ENCODE measurements at regions not wholly inside any gene's neighbourhood (a gene's known extent, or its start where the extent isn't known, plus 50 kb on each side); places are given as distances from the start of the nearest gene placed in this dataset.

GRCh38 chr10:123373591-123373990, 219.4 kb downstream of the BUB3 start:
- H3F3A ChIP-seq (ENCODE audit: low read depth), result no peaks in the 10 kb centered on the region
- H3K4me3 ChIP-seq (ENCODE audit: low read length, poor library complexity, severe bottlenecking), result no peak overlapping the region
- TF ChIP-seq CTCF (conservative IDR thresholded peaks at IDR 0.05; ENCODE audit: low read length) (no peak), EZH2phosphoT487 (IDR thresholded peaks at IDR 0.05; ENCODE audit: borderline replicate concordance) (no peak)
- H3K9ac ChIP-seq (ENCODE audit: low read depth, low read length, poor library complexity, severe bottlenecking), result no peak overlapping the region
- H3K9me2 ChIP-seq (replicated peaks; ENCODE audit: low read depth, low read length), result no peaks in the 10 kb centered on the region
- H3K4me2 ChIP-seq (ENCODE audit: low read depth, low read length, poor library complexity, severe bottlenecking), result no peak overlapping the region
- no peaks in the 10 kb centered on the region for H3K36me3 ChIP-seq (ENCODE audit: insufficient read depth, low read length)
- H3K79me2 ChIP-seq (ENCODE audit: insufficient read depth, low read length), result no peaks in the 10 kb centered on the region
- H4K20me1 ChIP-seq (ENCODE audit: insufficient read depth, low read length, poor library complexity, severe bottlenecking), result no peaks in the 10 kb centered on the region
- no peaks in the 10 kb centered on the region for H3K27me3 ChIP-seq (ENCODE audit: insufficient read depth, low read length, poor library complexity, severe bottlenecking)
- no peaks in the 10 kb centered on the region for H3K4me1 ChIP-seq (ENCODE audit: insufficient read depth, low read length, poor library complexity, severe bottlenecking)
- H2AFZ ChIP-seq (ENCODE audit: low read length), result no peak overlapping the region
- H3K9me3 ChIP-seq (ENCODE audit: insufficient read depth, low read depth, low read length), result peaks cover 3% of the 10 kb centered on the region

- Histone ChIP-seq H3F3A (ENCODE audit: low read depth) (no peaks in the 10 kb centered on the region), H3K9me3 (ENCODE audit: insufficient read depth, low read depth, low read length) (peaks cover 3% of the 10 kb centered on the region), H4K20me1 (ENCODE audit: insufficient read depth, low read length, poor library complexity, severe bottlenecking) (no peaks in the 10 kb centered on the region), H3K4me1 (ENCODE audit: insufficient read depth, low read length, poor library complexity, severe bottlenecking) (no peaks in the 10 kb centered on the region), H2AFZ (ENCODE audit: low read length) (no peak overlapping the region), H3K9me2 (replicated peaks; ENCODE audit: low read depth, low read length) (no peaks in the 10 kb centered on the region), H3K79me2 (ENCODE audit: insufficient read depth, low read length) (no peaks in the 10 kb centered on the region), H3K27me3 (ENCODE audit: insufficient read depth, low read length, poor library complexity, severe bottlenecking) (no peaks in the 10 kb centered on the region), H3K9ac (ENCODE audit: low read depth, low read length, poor library complexity, severe bottlenecking) (no peak overlapping the region), H3K36me3 (ENCODE audit: insufficient read depth, low read length) (no peaks in the 10 kb centered on the region), H3K4me3 (ENCODE audit: low read length, poor library complexity, severe bottlenecking) (no peak overlapping the region), H3K4me2 (ENCODE audit: low read depth, low read length, poor library complexity, severe bottlenecking) (no peak overlapping the region)
- no peak for TF ChIP-seq EZH2phosphoT487 (IDR thresholded peaks at IDR 0.05; ENCODE audit: borderline replicate concordance)
- TF ChIP-seq CTCF (conservative IDR thresholded peaks at IDR 0.05; ENCODE audit: low read length), result no peak
Observed at GRCh38 chr10:123375097-123375496, 220.9 kb downstream of the BUB3 start.

GRCh38 chr10:123375738-123376137, 221.5 kb downstream of the BUB3 start:
- no peaks in the 10 kb centered on the region for H3K4me1 ChIP-seq (ENCODE audit: insufficient read depth, low read length, poor library complexity, severe bottlenecking)
- peaks cover 3% of the 10 kb centered on the region for H3K9me3 ChIP-seq (ENCODE audit: insufficient read depth, low read depth, low read length)
- no peak for TF ChIP-seq EZH2phosphoT487 (IDR thresholded peaks at IDR 0.05; ENCODE audit: borderline replicate concordance)
- TF ChIP-seq CTCF (conservative IDR thresholded peaks at IDR 0.05; ENCODE audit: low read length), result no peak
- H3K36me3 ChIP-seq (ENCODE audit: insufficient read depth, low read length), result no peaks in the 10 kb centered on the region
- no peak overlapping the region for H2AFZ ChIP-seq (ENCODE audit: low read length)
- no peak overlapping the region for H3K4me2 ChIP-seq (ENCODE audit: low read depth, low read length, poor library complexity, severe bottlenecking)
- no peaks in the 10 kb centered on the region for H3K27me3 ChIP-seq (ENCODE audit: insufficient read depth, low read length, poor library complexity, severe bottlenecking)
- no peaks in the 10 kb centered on the region for H4K20me1 ChIP-seq (ENCODE audit: insufficient read depth, low read length, poor library complexity, severe bottlenecking)
- H3K79me2 ChIP-seq (ENCODE audit: insufficient read depth, low read length), result no peaks in the 10 kb centered on the region
- no peaks in the 10 kb centered on the region for H3K9me2 ChIP-seq (replicated peaks; ENCODE audit: low read depth, low read length)
- H3K9ac ChIP-seq (ENCODE audit: low read depth, low read length, poor library complexity, severe bottlenecking), result no peak overlapping the region
- no peak overlapping the region for H3K4me3 ChIP-seq (ENCODE audit: low read length, poor library complexity, severe bottlenecking)
- no peaks in the 10 kb centered on the region for H3F3A ChIP-seq (ENCODE audit: low read depth)
